COLO668 (cell line): ENCODE measurements at regions not wholly inside any gene's neighbourhood (a gene's known extent, or its start where the extent isn't known, plus 50 kb on each side); places are given as distances from the start of the nearest gene placed in this dataset.

Source experiments
- DNase-seq: peaks from one replicate; lab custom pipeline; 2025; ENCODE audit not compliant: unreplicated experiment; lab: John Stamatoyannopoulos, UW

DNA sequence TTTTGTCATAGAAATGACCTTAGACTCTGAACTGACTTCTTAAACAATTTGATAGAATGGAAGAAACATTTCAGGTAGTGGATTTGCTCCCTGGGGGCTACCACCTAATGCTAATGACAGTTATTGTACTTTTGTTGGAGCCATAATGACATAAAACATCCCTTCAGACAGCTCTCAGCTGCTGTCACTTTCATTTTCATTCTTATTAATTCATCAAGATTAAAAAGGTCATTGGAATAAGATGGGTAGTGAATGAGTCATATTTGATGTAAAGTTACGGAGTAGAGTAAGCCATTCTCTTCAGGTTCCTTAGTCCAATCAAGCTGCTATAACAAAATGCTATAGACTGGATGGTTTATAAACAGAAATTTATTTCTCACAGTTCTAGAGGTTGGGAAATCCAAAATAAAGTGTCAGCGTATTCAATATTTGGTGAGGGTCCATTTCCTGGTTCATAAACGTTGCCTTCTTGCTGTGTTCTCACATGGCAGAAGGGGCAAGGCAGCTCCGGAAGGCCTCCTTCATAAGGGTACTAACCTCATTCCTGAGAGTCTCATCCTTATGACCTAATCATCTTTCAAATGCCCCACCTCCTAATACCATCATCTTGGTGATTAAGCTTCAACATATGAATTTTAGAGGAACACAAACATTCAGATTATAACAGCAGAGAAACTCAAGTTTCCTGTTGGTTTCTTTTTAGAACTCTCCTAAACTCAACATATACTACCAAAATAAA lies 268.5 kb downstream of the ARAP2 start:
- DNase-seq = no peak

- no peak for DNase-seq
Observed at GRCh38 chr4:35978551-35978950, 265.8 kb downstream of the ARAP2 start.

DNA sequence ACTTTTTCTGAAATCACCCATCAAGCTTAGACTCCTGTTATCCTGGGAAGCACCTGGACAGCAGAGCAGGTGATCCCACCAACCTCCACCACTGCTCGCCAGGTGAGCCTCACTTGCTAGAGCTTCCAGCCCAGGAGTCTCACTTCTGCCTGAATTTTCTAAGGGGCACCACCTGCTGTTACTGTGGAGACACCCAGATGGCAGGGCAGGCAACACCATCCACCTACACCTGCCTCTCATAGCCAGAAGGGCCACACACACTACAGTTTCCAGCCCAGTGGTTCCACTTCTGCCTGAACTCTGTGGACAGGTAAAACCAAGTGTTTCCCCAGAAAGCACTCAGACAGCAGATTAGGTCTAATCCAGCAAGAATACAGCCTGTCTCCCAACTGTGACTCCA lies 262.0 kb downstream of the ARAP2 start:
- peak; percentile 8 for DNase-seq

GRCh38 chr4:35986537-35986936 lies 257.8 kb downstream of the ARAP2 start:
- DNase-seq = no peak

- DNase-seq = no peak
Observed at GRCh38 chr4:35993606-35994005, 250.7 kb downstream of the ARAP2 start.

- DNase-seq = no peak
Observed at GRCh38 chr4:36000941-36001557, 243.3 kb downstream of the ARAP2 start.

- no peak for DNase-seq
Observed at GRCh38 chr4:36003051-36003450, 241.3 kb downstream of the ARAP2 start.

DNA sequence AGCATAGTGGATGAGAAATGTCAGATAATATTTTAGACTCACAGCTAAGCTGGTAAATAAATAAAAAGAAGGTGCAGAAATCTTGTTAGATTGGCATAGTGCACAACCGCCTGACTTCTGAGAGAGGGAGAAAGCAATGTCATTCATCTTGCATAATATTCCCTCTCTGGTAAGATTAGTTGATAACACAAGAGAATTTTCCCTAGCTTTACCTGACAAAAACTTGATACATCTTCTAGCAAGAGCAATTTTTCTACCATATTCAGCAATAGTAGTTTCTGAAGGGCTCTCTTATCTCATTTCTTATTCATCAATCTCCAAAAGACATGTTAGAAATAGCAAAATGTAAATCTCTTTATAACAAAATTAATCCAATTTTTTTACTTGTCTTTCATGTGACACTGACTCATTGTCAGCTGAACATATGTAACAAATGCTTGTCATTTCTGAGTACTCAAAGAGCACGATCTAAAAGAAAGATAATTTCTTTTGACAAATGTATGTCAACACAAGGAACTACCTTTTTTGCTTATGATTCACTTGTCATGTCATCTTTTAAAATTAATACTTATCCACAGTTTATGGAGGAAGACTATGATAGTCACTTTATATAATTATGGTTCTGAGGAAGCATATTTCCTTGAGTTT lies 240.0 kb downstream of the ARAP2 start:
- DNase-seq = no peak

- DNase-seq = no peak
Observed at GRCh38 chr4:36006226-36006625, 238.1 kb downstream of the ARAP2 start.

DNA sequence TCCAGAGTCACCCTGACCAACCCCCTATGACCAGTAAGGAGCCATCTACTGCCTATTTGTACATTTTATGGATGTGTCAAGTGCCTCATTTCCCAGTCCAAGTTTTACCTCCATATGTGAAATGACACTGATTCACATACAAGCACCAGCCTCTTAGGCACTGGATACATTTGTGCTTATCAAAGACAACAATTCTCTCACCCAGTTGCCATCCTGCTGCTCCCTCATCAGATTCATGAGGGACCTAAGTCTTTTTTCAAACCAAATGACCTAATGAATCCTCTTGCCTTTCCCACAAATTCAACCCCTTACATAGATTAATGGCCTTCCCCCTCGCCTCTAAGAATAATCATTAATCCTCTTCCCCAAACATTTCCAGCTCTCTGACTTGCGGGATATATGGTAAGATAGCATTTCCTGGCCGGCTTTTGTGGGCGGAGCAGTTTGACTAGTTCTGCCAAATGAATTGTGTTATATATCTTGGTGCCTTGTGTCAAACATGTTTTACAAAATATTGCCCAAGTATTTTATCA lies 233.9 kb downstream of the ARAP2 start:
- no peak for DNase-seq

GRCh38 chr4:36011381-36011780 lies 232.9 kb downstream of the ARAP2 start:
- no peak for DNase-seq

GRCh38 chr4:36012503-36012902 lies 231.8 kb downstream of the ARAP2 start:
- no peak for DNase-seq

DNA sequence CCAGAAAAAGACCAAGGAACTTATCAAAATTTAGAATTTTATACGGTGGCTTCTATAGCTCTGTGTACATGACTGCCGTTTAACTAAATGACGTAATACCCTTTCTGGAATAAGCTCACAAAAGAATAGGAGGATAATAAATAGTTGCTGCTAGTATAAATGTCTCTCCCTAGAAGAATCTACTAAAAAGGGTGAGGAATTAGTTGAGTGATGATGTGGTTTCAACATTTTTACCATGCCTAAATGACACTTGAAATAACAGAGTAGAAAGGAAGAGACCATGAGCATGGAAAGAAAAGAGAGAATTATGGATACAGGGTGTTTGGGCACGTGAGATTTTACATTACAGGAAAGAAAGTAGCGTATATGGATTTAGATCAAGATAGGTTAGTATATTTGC lies 231.1 kb downstream of the ARAP2 start:
- DNase-seq = no peak
